HG03354 (cell line): ENCODE measurements at regions not wholly inside any gene's neighbourhood (a gene's known extent, or its start where the extent isn't known, plus 50 kb on each side); places are given as distances from the start of the nearest gene placed in this dataset.
"Not testable (repeated sequence)": the region's sequence is repeated elsewhere in the genome, so short reads cannot be mapped to it uniquely, and the experiment has no call there.

Experiments
- ATAC-seq: cut with Tn5 transposase; IDR thresholded peaks from one replicate; pipeline ENCODE4 v1.9.1; 2021; ENCODE audit warnings: mild to moderate bottlenecking; ENCODE audit not compliant: unreplicated experiment, poor library complexity, severe bottlenecking

GRCh38 chr2:16052571-16053052 is 112.3 kb downstream of the MYCN start:
- ATAC-seq, result not testable (repeated sequence)

- no peak for ATAC-seq
Observed at GRCh38 chr2:16051841-16052564, 111.7 kb downstream of the MYCN start.

- no peak for ATAC-seq
Observed at GRCh38 chr2:16050908-16051489, 110.6 kb downstream of the MYCN start.

GRCh38 chr2:16050261-16050907 is 110.0 kb downstream of the MYCN start:
- no peak for ATAC-seq

GRCh38 chr2:16049406-16049805 is 109.1 kb downstream of the MYCN start:
- no peak for ATAC-seq

- ATAC-seq, result no peak
Observed at GRCh38 chr2:16048466-16048865, 108.1 kb downstream of the MYCN start.

- ATAC-seq, result no peak
Observed at GRCh38 chr2:16047701-16048100, 107.4 kb downstream of the MYCN start.

- no peak for ATAC-seq
Observed at GRCh38 chr2:16046649-16047048, 106.3 kb downstream of the MYCN start.

- no peak for ATAC-seq
Observed at GRCh38 chr2:16045653-16046352, 105.5 kb downstream of the MYCN start.

GRCh38 chr2:16044946-16045456 is 104.7 kb downstream of the MYCN start:
- no peak for ATAC-seq

GRCh38 chr2:16043627-16044026 is 103.3 kb downstream of the MYCN start:
- ATAC-seq, result no peak

GRCh38 chr2:16043192-16043591 is 102.8 kb downstream of the MYCN start:
- no peak for ATAC-seq

- no peak for ATAC-seq
Observed at GRCh38 chr2:16042201-16042700, 101.9 kb downstream of the MYCN start.

GRCh38 chr2:16040271-16041010 is 100.1 kb downstream of the MYCN start:
- ATAC-seq, result no peak

- no peak for ATAC-seq
Observed at GRCh38 chr2:16039823-16040222, 99.5 kb downstream of the MYCN start.

- no peak for ATAC-seq
Observed at GRCh38 chr2:16039055-16039454, 98.7 kb downstream of the MYCN start.

GRCh38 chr2:16038621-16039020 is 98.3 kb downstream of the MYCN start:
- ATAC-seq, result no peak

- no peak for ATAC-seq
Observed at GRCh38 chr2:16037808-16038457, 97.6 kb downstream of the MYCN start.

GRCh38 chr2:16036951-16037350 is 96.6 kb downstream of the MYCN start:
- no peak for ATAC-seq
